VCaP (cell line): ENCODE measurements at regions not wholly inside any gene's neighbourhood (a gene's known extent, or its start where the extent isn't known, plus 50 kb on each side); places are given as distances from the start of the nearest gene placed in this dataset.

Source experiments
- H3K27ac ChIP-seq: fragments of 450-650 bp; 2 replicates; pipeline ENCODE4 v1.5.1; 2017
- TF ChIP-seq, protein P1 (sequence below): fragments of 450-650 bp; conservative IDR thresholded peaks from 2 replicates; pipeline ENCODE4 v1.5.1; 2017; ENCODE audit warnings: mild to moderate bottlenecking, moderate library complexity

DNA sequence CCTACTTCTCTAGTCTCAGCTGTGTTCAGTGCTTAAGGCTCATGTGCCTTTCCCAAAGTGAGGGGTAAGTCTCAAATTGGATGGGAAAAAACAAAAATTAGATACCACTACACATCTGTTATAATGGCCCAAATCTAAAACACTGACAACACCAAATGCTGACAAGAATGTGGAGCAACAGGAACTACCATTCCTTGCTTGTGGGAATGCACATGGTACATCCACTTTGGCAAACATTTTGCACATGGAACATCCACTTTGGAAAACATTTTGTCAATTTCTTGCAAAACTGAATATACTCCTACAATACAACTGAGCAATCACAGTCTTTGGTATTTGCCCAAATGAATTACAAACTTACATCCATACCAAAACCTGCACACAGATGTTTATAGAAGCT, 109.3 kb downstream of the TENT5A start:
- no peak overlapping the region for H3K27ac ChIP-seq
- TF ChIP-seq, protein P1, sequence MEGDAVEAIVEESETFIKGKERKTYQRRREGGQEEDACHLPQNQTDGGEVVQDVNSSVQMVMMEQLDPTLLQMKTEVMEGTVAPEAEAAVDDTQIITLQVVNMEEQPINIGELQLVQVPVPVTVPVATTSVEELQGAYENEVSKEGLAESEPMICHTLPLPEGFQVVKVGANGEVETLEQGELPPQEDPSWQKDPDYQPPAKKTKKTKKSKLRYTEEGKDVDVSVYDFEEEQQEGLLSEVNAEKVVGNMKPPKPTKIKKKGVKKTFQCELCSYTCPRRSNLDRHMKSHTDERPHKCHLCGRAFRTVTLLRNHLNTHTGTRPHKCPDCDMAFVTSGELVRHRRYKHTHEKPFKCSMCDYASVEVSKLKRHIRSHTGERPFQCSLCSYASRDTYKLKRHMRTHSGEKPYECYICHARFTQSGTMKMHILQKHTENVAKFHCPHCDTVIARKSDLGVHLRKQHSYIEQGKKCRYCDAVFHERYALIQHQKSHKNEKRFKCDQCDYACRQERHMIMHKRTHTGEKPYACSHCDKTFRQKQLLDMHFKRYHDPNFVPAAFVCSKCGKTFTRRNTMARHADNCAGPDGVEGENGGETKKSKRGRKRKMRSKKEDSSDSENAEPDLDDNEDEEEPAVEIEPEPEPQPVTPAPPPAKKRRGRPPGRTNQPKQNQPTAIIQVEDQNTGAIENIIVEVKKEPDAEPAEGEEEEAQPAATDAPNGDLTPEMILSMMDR, result no peak

DNA sequence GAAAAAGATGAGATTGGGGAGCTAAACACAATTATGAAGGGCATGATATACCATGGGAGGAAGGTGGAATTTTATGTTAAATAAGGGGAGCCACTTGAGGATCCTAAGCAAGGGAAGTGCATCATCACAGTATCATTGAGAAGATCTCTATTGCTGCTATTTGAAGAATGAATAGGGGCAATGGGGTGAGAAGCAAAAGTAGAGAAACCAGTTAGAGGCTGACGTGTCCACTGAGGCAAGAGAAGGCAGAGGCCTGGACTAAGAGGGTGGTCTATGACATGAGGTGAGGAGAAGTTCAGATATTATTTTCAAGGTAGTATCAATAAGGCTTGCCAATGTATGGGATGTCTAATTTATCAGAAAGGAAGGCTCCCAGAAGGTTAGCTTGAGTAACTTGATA, 111.6 kb downstream of the TENT5A start:
- TF ChIP-seq, protein P1, result no peak
- no peak overlapping the region for H3K27ac ChIP-seq

DNA sequence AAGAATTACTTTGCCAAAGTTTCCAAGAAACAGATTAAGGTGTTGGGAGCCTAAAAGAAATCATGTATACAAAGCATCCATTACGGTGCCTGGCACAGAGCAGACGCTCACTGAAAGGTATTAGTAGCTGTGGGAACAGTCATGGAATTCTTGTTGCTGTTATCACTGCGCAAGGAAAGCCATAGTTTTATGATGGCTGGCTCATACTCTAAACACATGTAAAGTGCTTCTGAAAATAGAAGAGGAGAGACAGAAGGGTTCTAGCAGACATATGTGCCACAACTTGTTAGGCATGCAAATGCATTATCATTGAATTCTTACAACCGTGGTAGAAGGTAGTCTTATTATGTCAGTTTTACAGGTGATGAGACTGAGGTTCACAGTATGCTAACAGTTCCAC, 112.4 kb downstream of the TENT5A start:
- no peak overlapping the region for H3K27ac ChIP-seq
- TF ChIP-seq, protein P1, result no peak

DNA sequence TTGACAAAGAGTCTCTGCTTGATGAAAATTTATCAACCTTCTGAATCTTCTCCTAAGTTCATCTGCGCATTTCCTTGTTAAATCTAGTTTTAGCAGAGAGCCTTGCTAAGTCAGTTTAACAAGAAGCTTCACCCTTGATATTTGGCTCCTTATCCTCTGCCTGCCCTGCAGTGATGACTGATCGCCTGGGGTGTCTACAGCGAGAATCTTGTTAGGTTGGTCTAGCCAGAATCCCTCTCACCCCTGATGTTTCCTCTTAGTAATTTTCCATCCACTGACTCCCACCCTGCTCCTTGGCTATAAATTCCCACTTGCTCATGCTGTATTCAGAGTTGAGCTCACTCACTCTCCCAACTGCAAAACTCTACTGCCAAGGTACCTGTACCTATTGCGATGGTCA, 114.1 kb downstream of the TENT5A start:
- TF ChIP-seq, protein P1, result no peak
- no peak overlapping the region for H3K27ac ChIP-seq

DNA sequence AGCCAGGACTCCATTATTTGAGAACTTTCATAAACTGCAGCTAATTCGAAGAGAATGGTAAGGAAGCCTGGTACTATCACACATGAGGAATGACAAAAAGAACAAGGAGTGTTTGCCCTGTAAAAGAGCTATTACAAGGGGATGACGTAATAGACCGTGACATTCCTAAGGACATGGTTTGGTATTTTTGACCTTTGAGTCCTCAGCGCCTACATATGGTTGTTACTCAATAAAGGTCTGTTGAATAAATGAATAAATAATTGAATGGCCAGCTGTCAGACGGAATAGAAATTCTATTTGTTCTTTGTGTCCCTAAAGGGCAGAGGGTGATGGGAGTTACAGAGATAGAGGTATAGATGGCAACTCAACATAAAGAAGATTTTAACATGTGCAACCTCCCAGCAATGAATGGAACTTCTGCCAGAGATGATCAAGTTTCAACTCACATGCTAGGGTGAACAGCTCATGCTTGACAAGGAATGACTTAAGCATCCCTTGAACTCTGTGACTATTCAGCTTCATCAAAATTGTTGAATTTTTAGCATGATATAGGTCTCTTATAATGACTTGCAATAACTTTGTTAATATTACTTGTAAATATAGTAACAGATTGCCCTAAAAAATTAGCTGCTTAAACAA, 115.4 kb downstream of the TENT5A start:
- no peak overlapping the region for H3K27ac ChIP-seq
- TF ChIP-seq, protein P1, result no peak

DNA sequence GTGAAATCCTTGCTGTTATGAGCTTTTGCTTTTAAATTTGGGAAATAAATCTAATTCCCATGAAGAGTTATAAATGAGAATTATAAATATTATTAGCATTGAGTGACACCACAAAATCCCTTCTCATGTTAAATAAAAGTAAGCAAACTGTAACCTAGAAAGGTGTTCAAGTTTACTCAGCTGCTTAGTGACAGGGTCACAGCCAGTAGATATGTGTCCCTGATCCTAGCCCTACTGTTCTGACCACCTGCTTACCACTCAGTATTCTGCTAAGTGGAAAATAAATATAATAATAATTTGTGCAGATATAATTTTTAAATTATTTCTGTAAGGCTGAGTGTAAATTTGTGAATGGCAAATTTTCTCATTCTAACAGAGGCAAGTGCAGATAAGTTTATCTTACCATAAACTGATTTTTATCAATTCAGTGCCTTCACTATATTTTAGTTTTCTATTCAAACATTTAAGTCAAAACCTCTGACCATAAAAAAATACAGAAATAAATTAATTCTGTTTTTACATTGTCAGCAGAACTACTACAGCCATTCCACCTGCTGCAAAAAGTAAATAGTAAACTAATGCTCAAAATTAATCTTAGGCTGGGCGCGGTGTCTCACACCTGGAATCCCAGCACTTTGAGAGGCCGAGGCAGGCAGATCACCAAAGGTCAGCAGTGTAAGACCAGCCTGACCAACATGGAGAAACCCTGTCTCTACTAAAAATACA, 118.2 kb downstream of the TENT5A start:
- H3K27ac ChIP-seq, result no peak overlapping the region
- TF ChIP-seq, protein P1, result no peak

DNA sequence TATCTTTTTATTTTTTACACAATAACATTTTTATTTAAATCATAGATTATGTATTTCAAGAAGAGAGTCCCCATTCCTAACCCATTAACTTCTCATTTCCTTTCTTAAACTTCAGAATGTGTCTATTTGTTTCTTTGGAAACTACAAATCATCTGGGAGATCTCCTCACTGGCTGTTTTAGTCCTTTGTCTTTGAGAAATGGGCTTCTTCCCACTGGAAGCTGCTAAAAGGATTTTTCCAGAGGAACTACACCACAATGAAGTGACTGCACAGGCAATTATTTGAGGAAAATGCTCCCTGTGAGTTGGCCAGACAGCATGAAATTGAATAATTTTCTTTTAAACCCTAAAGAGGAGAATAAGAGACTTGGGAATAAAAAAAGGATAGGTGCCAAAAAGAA, 119.1 kb downstream of the TENT5A start:
- TF ChIP-seq, protein P1, result no peak
- no peak overlapping the region for H3K27ac ChIP-seq
